KMS-11 (cell line): ENCODE measurements at regions not wholly inside any gene's neighbourhood (a gene's known extent, or its start where the extent isn't known, plus 50 kb on each side); places are given as distances from the start of the nearest gene placed in this dataset.

Experiments
- H2AFZ ChIP-seq: fragments of 200-600 bp; sonication (generic); 2 replicates; pipeline ENCODE4 v1.6.1; 2016; ENCODE audit warnings: antibody characterized with exemption, mixed run types, low read depth
- H3K27ac ChIP-seq: fragments of 200-600 bp; sonication (generic); 2 replicates; pipeline ENCODE4 v1.6.1; 2016; ENCODE audit warnings: mild to moderate bottlenecking, mixed run types
- H3K27me3 ChIP-seq: fragments of 200-600 bp; sonication (generic); 2 replicates; pipeline ENCODE4 v1.6.1; 2017; ENCODE audit warnings: mild to moderate bottlenecking, low read depth, mixed run types, moderate library complexity; ENCODE audit not compliant: insufficient read depth
- H3K36me3 ChIP-seq: fragments of 200-600 bp; sonication (generic); 2 replicates; pipeline ENCODE4 v1.6.1; 2017; ENCODE audit warnings: mild to moderate bottlenecking, mixed run types; ENCODE audit not compliant: insufficient read depth
- H3K4me1 ChIP-seq: fragments of 200-600 bp; sonication (generic); 2 replicates; pipeline ENCODE4 v1.6.1; 2016; ENCODE audit warnings: mild to moderate bottlenecking, low read depth, mixed run types; ENCODE audit not compliant: poor library complexity, severe bottlenecking
- H3K4me2 ChIP-seq: fragments of 200-600 bp; sonication (generic); 2 replicates; pipeline ENCODE4 v1.7.0; 2016; ENCODE audit warnings: mild to moderate bottlenecking, mixed run types
- H3K4me3 ChIP-seq: fragments of 200-600 bp; sonication (generic); IDR thresholded peaks from 2 replicates; pipeline ENCODE4 v1.6.1; 2017; ENCODE audit warnings: low read depth, low read length, mixed read lengths; ENCODE audit not compliant: insufficient read depth
- H3K79me2 ChIP-seq: fragments of 200-600 bp; sonication (generic); 2 replicates; pipeline ENCODE4 v1.6.1; 2016; ENCODE audit warnings: low read depth, mixed run types; ENCODE audit not compliant: insufficient read depth
- H3K9ac ChIP-seq: fragments of 200-600 bp; sonication (generic); 2 replicates; pipeline ENCODE4 v1.6.1; 2016; ENCODE audit warnings: mild to moderate bottlenecking, mixed run types
- H4K20me1 ChIP-seq: fragments of 200-600 bp; sonication (generic); 2 replicates; pipeline ENCODE4 v1.6.1; 2016; ENCODE audit warnings: mild to moderate bottlenecking, mixed run types; ENCODE audit not compliant: insufficient read depth
- CTCF ChIP-seq: fragments of 200-600 bp; sonication (generic); conservative IDR thresholded peaks from 2 replicates; pipeline ENCODE4 v1.6.1; 2017; ENCODE audit warnings: low read depth, mild to moderate bottlenecking, antibody characterized with exemption, low read length, moderate library complexity, mixed read lengths

GRCh38 chr11:21921151-21921550 is 271.7 kb upstream of the ANO5 start:
- no peak for TF ChIP-seq CTCF
- no peak overlapping the region for H3K27ac ChIP-seq
- no peaks in the 10 kb centered on the region for H3K27me3 ChIP-seq
- H3K4me1 ChIP-seq = no peaks in the 10 kb centered on the region
- H3K4me2 ChIP-seq = no peak overlapping the region
- H3K36me3 ChIP-seq = no peaks in the 10 kb centered on the region
- no peak overlapping the region for H3K4me3 ChIP-seq
- H2AFZ ChIP-seq = no peak overlapping the region
- H3K9ac ChIP-seq = no peak overlapping the region
- no peaks in the 10 kb centered on the region for H4K20me1 ChIP-seq
- H3K79me2 ChIP-seq = no peaks in the 10 kb centered on the region

- no peak overlapping the region for H3K27ac ChIP-seq
- no peaks in the 10 kb centered on the region for H3K79me2 ChIP-seq
- no peak overlapping the region for H3K4me2 ChIP-seq
- no peaks in the 10 kb centered on the region for H4K20me1 ChIP-seq
- no peak for TF ChIP-seq CTCF
- H3K9ac ChIP-seq = no peak overlapping the region
- H3K4me1 ChIP-seq = no peaks in the 10 kb centered on the region
- no peaks in the 10 kb centered on the region for H3K36me3 ChIP-seq
- H3K4me3 ChIP-seq = no peak overlapping the region
- no peak overlapping the region for H2AFZ ChIP-seq
- H3K27me3 ChIP-seq = no peaks in the 10 kb centered on the region
Measured at GRCh38 chr11:21924262-21924661, 268.6 kb upstream of the ANO5 start.

- no peak overlapping the region for H3K4me2 ChIP-seq
- no peak for TF ChIP-seq CTCF
- H3K27me3 ChIP-seq = no peaks in the 10 kb centered on the region
- H3K27ac ChIP-seq = no peak overlapping the region
- H3K79me2 ChIP-seq = no peaks in the 10 kb centered on the region
- no peak overlapping the region for H2AFZ ChIP-seq
- H3K4me3 ChIP-seq = no peak overlapping the region
- no peaks in the 10 kb centered on the region for H3K4me1 ChIP-seq
- no peaks in the 10 kb centered on the region for H4K20me1 ChIP-seq
- no peaks in the 10 kb centered on the region for H3K36me3 ChIP-seq
- no peak overlapping the region for H3K9ac ChIP-seq
Measured at GRCh38 chr11:21927628-21928027, 265.3 kb upstream of the ANO5 start.

DNA sequence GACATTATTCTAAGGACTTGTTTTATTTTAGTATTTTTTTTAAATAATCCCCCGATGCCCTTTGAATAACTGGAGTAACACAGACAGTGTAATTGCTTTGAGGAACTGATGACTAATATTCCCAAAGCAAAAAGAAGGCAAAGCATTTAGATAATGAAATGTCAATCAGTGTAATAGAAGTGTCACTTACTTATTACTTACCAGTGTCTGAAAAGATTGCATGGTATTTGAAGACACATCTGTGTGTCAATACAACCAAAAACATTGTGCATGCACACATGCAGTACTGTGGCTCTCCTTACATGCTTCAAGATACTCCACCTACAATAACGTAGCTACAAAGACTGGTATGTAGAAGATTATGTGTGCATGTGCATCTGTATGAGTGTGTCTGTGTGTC is 264.0 kb upstream of the ANO5 start:
- no peak for TF ChIP-seq CTCF
- Histone ChIP-seq H4K20me1 (no peaks in the 10 kb centered on the region), H3K4me1 (no peaks in the 10 kb centered on the region), H3K79me2 (no peaks in the 10 kb centered on the region), H3K4me2 (no peak overlapping the region), H3K9ac (no peak overlapping the region), H2AFZ (no peak overlapping the region), H3K27ac (no peak overlapping the region), H3K36me3 (no peaks in the 10 kb centered on the region), H3K4me3 (no peak overlapping the region), H3K27me3 (no peaks in the 10 kb centered on the region)

GRCh38 chr11:21930408-21930807 is 262.5 kb upstream of the ANO5 start:
- H3K36me3 ChIP-seq = no peaks in the 10 kb centered on the region
- TF ChIP-seq CTCF = no peak
- no peak overlapping the region for H3K27ac ChIP-seq
- H3K4me2 ChIP-seq = no peak overlapping the region
- H3K79me2 ChIP-seq = no peaks in the 10 kb centered on the region
- H4K20me1 ChIP-seq = no peaks in the 10 kb centered on the region
- H3K4me3 ChIP-seq = no peak overlapping the region
- H3K9ac ChIP-seq = no peak overlapping the region
- no peaks in the 10 kb centered on the region for H3K27me3 ChIP-seq
- no peaks in the 10 kb centered on the region for H3K4me1 ChIP-seq
- H2AFZ ChIP-seq = no peak overlapping the region
